ENCODE measurements at regions not wholly inside any gene's neighbourhood (a gene's known extent, or its start where the extent isn't known, plus 50 kb on each side); places are given as distances from the start of the nearest gene placed in this dataset.

DNA sequence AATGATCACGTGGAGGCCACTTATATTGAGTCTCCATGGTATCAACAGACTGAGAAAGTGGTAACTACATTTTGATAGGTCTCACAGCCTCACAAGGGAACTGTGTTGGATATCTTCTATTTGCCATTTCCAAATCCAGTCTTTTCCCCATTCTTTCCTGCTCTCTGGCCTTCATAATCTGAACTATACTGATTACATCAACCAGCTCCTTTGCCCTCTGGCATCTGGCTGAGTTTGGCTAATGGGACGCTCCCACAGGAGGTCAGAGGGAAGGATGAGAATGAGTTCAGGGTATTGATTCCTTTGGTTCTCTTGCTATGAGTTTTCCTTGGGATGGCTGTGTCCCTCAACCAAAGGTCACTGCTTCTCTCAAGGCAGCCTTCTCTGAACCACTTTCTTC lies 152.6 kb downstream of the RTL9 start:
- no peak for TF ChIP-seq POLR2A (IDR thresholded peaks at IDR 0.05)
- TF ChIP-seq, protein P1, sequence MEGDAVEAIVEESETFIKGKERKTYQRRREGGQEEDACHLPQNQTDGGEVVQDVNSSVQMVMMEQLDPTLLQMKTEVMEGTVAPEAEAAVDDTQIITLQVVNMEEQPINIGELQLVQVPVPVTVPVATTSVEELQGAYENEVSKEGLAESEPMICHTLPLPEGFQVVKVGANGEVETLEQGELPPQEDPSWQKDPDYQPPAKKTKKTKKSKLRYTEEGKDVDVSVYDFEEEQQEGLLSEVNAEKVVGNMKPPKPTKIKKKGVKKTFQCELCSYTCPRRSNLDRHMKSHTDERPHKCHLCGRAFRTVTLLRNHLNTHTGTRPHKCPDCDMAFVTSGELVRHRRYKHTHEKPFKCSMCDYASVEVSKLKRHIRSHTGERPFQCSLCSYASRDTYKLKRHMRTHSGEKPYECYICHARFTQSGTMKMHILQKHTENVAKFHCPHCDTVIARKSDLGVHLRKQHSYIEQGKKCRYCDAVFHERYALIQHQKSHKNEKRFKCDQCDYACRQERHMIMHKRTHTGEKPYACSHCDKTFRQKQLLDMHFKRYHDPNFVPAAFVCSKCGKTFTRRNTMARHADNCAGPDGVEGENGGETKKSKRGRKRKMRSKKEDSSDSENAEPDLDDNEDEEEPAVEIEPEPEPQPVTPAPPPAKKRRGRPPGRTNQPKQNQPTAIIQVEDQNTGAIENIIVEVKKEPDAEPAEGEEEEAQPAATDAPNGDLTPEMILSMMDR (IDR thresholded peaks at IDR 0.05), result no peak

Data from right lobe of liver (tissue), 4 donors.